ENCODE measurements at regions not wholly inside any gene's neighbourhood (a gene's known extent, or its start where the extent isn't known, plus 50 kb on each side); places are given as distances from the start of the nearest gene placed in this dataset.

DNA sequence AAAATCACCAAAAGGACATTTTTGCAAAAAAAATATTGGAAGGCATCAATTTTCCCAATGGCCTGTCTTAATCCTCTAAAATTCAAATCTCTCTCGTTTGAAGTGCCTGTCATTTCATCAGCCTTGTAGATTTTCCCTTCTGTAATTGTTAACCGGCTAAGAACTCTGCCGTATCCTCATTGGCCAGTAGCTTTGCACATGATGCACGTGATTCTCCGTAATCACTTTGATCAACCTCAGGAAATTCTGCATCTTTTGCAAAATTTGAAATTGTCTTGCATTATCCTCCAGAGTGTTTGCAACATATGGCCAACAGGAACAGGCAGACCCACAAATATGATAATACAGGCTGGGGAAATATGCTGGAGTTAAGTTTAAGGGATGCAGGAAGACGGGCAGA, 184.2 kb upstream of the RPL38 start:
- TF ChIP-seq, protein P1, sequence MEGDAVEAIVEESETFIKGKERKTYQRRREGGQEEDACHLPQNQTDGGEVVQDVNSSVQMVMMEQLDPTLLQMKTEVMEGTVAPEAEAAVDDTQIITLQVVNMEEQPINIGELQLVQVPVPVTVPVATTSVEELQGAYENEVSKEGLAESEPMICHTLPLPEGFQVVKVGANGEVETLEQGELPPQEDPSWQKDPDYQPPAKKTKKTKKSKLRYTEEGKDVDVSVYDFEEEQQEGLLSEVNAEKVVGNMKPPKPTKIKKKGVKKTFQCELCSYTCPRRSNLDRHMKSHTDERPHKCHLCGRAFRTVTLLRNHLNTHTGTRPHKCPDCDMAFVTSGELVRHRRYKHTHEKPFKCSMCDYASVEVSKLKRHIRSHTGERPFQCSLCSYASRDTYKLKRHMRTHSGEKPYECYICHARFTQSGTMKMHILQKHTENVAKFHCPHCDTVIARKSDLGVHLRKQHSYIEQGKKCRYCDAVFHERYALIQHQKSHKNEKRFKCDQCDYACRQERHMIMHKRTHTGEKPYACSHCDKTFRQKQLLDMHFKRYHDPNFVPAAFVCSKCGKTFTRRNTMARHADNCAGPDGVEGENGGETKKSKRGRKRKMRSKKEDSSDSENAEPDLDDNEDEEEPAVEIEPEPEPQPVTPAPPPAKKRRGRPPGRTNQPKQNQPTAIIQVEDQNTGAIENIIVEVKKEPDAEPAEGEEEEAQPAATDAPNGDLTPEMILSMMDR (IDR thresholded peaks at IDR 0.05) = no peak
- TF ChIP-seq POLR2A (IDR thresholded peaks at IDR 0.05) = no peak

Data from body of pancreas (tissue), 4 donors.